ENCODE measurements at regions not wholly inside any gene's neighbourhood (a gene's known extent, or its start where the extent isn't known, plus 50 kb on each side); places are given as distances from the start of the nearest gene placed in this dataset.

- TF ChIP-seq CTCF (IDR thresholded peaks at IDR 0.05) (no peak), POLR2A (IDR thresholded peaks at IDR 0.05) (no peak)
These were observed 119.6 kb upstream of the CNTNAP4 start for GRCh38 chr16:76157629-76158028.

All from body of pancreas (tissue), 4 donors.